MM.1S (cell line): ENCODE measurements at regions not wholly inside any gene's neighbourhood (a gene's known extent, or its start where the extent isn't known, plus 50 kb on each side); places are given as distances from the start of the nearest gene placed in this dataset.

Experiments used
- EZH2 ChIP-seq: fragments of 300-600 bp; sonication (generic); optimal IDR thresholded peaks from 2 replicates; pipeline ENCODE3; 2017; ENCODE audit warnings: low read depth, mild to moderate bottlenecking, antibody characterized with exemption, low read length, mixed read lengths
- TF ChIP-seq, protein P1 (sequence below): fragments of 300-600 bp; sonication (generic); IDR thresholded peaks from 2 replicates; pipeline ENCODE4 v1.5.1; 2016; ENCODE audit warnings: antibody characterized with exemption, low read length, mixed read lengths

DNA sequence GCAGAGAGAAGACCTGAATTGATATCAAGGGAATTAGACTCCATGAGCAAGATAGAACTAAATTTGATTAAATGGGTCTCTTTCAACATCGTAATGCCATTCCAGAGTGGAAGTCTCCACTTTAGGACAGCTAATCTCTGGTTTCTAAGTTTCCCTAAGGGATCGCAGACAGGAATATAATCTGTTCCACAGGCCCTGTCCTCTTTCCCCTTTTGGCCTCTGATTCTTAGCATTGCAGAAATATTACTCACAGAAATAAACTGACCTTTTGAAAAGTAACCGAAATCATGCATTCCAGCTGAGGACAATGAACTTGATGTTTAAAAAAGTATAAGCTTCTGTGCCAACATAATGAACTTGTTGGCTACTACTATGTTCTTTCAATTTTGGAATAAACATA, 227.8 kb downstream of the ETS1 start:
- TF ChIP-seq, protein P1, sequence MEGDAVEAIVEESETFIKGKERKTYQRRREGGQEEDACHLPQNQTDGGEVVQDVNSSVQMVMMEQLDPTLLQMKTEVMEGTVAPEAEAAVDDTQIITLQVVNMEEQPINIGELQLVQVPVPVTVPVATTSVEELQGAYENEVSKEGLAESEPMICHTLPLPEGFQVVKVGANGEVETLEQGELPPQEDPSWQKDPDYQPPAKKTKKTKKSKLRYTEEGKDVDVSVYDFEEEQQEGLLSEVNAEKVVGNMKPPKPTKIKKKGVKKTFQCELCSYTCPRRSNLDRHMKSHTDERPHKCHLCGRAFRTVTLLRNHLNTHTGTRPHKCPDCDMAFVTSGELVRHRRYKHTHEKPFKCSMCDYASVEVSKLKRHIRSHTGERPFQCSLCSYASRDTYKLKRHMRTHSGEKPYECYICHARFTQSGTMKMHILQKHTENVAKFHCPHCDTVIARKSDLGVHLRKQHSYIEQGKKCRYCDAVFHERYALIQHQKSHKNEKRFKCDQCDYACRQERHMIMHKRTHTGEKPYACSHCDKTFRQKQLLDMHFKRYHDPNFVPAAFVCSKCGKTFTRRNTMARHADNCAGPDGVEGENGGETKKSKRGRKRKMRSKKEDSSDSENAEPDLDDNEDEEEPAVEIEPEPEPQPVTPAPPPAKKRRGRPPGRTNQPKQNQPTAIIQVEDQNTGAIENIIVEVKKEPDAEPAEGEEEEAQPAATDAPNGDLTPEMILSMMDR = no peak
- TF ChIP-seq EZH2 = no peak
